ENCODE measurements at regions not wholly inside any gene's neighbourhood (a gene's known extent, or its start where the extent isn't known, plus 50 kb on each side); places are given as distances from the start of the nearest gene placed in this dataset.

GRCh38 chr1:234842726-234843641 is 233.0 kb upstream of the IRF2BP2 start:
- ChIA-PET POLR2A (interaction anchor here (0.8 to 1.3 kb wide), 2 partner anchors 225 to 233 kb away, joined by 4 read pairs; partner anchors contain the start of gene IRF2BP2), CTCF (interaction anchor here (0.6 to 0.9 kb wide), 2 partner anchors 11 to 48 kb away, joined by 3 read pairs; no protein-coding TSS in a partner anchor)
- intact Hi-C loops (cut with micrococcal nuclease), result no loop called here
- Mint-ChIP-seq H3K27me3 (ENCODE audit: insufficient read depth, unreplicated experiment) (no peaks in the 10 kb centered on the region), H3K9me3 (ENCODE audit: unreplicated experiment) (no peaks in the 10 kb centered on the region), H3K27ac (ENCODE audit: low read depth, unreplicated experiment) (no peak overlapping the region), H3K4me3 (ENCODE audit: unreplicated experiment) (no peak overlapping the region), H3K36me3 (ENCODE audit: insufficient read depth, unreplicated experiment) (no peaks in the 10 kb centered on the region), H3K4me1 (ENCODE audit: insufficient read depth, unreplicated experiment) (no peaks in the 10 kb centered on the region)
- TF ChIP-seq CTCF (IDR thresholded peaks at IDR 0.05; ENCODE audit: unreplicated experiment), result no peak
- no peak for DNase-seq (ENCODE audit: unreplicated experiment)
- BruUV-seq (replicated peaks), result no TSS peak

- Mint-ChIP-seq H3K4me3 (ENCODE audit: unreplicated experiment) (no peak overlapping the region), H3K36me3 (ENCODE audit: insufficient read depth, unreplicated experiment) (no peaks in the 10 kb centered on the region), H3K27ac (ENCODE audit: low read depth, unreplicated experiment) (no peak overlapping the region), H3K9me3 (ENCODE audit: unreplicated experiment) (no peaks in the 10 kb centered on the region), H3K27me3 (ENCODE audit: insufficient read depth, unreplicated experiment) (no peaks in the 10 kb centered on the region), H3K4me1 (ENCODE audit: insufficient read depth, unreplicated experiment) (no peaks in the 10 kb centered on the region)
- TF ChIP-seq CTCF (IDR thresholded peaks at IDR 0.05; ENCODE audit: unreplicated experiment), result no peak
- intact Hi-C loops (cut with micrococcal nuclease), result no loop called here
- POLR2A ChIA-PET, result interaction anchor here (1.3 kb wide), 1 partner anchor 231 kb away, joined by 4 read pairs; the partner anchor contains the start of gene IRF2BP2
- CTCF ChIA-PET, result interaction anchor here (0.6 to 1.5 kb wide), 3 partner anchors 12 to 144 kb away, joined by 3 to 5 read pairs (median 4); no protein-coding TSS in a partner anchor
- no peak for DNase-seq (ENCODE audit: unreplicated experiment)
- BruUV-seq (replicated peaks), result no TSS peak
Measured at GRCh38 chr1:234841710-234842231, 231.8 kb upstream of the IRF2BP2 start.

- intact Hi-C loops (cut with micrococcal nuclease), result no loop called here
- Mint-ChIP-seq H3K27me3 (ENCODE audit: insufficient read depth, unreplicated experiment) (no peaks in the 10 kb centered on the region), H3K27ac (ENCODE audit: low read depth, unreplicated experiment) (no peak overlapping the region), H3K4me1 (ENCODE audit: insufficient read depth, unreplicated experiment) (no peaks in the 10 kb centered on the region), H3K36me3 (ENCODE audit: insufficient read depth, unreplicated experiment) (no peaks in the 10 kb centered on the region), H3K4me3 (ENCODE audit: unreplicated experiment) (no peak overlapping the region), H3K9me3 (ENCODE audit: unreplicated experiment) (no peaks in the 10 kb centered on the region)
- TF ChIP-seq CTCF (IDR thresholded peaks at IDR 0.05; ENCODE audit: unreplicated experiment), result no peak
- BruUV-seq (replicated peaks), result no TSS peak
- DNase-seq (ENCODE audit: unreplicated experiment), result no peak
- ChIA-PET POLR2A (interaction anchor here (0.6 kb wide), 1 partner anchor 229 kb away, joined by 3 read pairs; no protein-coding TSS in a partner anchor), CTCF (interaction anchor here (0.6 to 1.5 kb wide), 2 partner anchors 16 to 143 kb away, joined by 4 to 5 read pairs; no protein-coding TSS in a partner anchor)
Measured at GRCh38 chr1:234841281-234841680, 231.3 kb upstream of the IRF2BP2 start.

- intact Hi-C loops (cut with micrococcal nuclease), result no loop called here
- H3K9me3 Mint-ChIP-seq (ENCODE audit: unreplicated experiment), result no peaks in the 10 kb centered on the region
- H3K4me3 Mint-ChIP-seq (ENCODE audit: unreplicated experiment), result no peak overlapping the region
- no peaks in the 10 kb centered on the region for H3K4me1 Mint-ChIP-seq (ENCODE audit: insufficient read depth, unreplicated experiment)
- TF ChIP-seq CTCF (IDR thresholded peaks at IDR 0.05; ENCODE audit: unreplicated experiment), result no peak
- H3K27ac Mint-ChIP-seq (ENCODE audit: low read depth, unreplicated experiment), result no peak overlapping the region
- BruUV-seq (replicated peaks), result no TSS peak
- no peak for DNase-seq (ENCODE audit: unreplicated experiment)
- POLR2A ChIA-PET, result interaction anchor here (0.6 kb wide), 1 partner anchor 228 kb away, joined by 3 read pairs; no protein-coding TSS in a partner anchor
- no peaks in the 10 kb centered on the region for H3K36me3 Mint-ChIP-seq (ENCODE audit: insufficient read depth, unreplicated experiment)
- CTCF ChIA-PET, result interaction anchor here (1.4 to 1.5 kb wide), 2 partner anchors 16 to 130 kb away, joined by 3 to 5 read pairs; no protein-coding TSS in a partner anchor
- H3K27me3 Mint-ChIP-seq (ENCODE audit: insufficient read depth, unreplicated experiment), result no peaks in the 10 kb centered on the region
Measured at GRCh38 chr1:234840843-234841242, 230.9 kb upstream of the IRF2BP2 start.
